C4-2B (cell line): ENCODE measurements at regions not wholly inside any gene's neighbourhood (a gene's known extent, or its start where the extent isn't known, plus 50 kb on each side); places are given as distances from the start of the nearest gene placed in this dataset.

Experiments
- H3K27ac ChIP-seq: fragments of 450-650 bp; 2 replicates; pipeline ENCODE4 v1.5.1; 2017
- CTCF ChIP-seq: fragments of 450-650 bp; conservative IDR thresholded peaks from 2 replicates; pipeline ENCODE4 v1.5.1; 2017; ENCODE audit warnings: mild to moderate bottlenecking
- ZFX ChIP-seq: fragments of 450-650 bp; IDR thresholded peaks from 2 replicates; pipeline ENCODE4 v1.6.1; 2017

GRCh38 chr5:111999286-111999685 is 242.3 kb upstream of the NREP start:
- TF ChIP-seq CTCF (no peak), ZFX (no peak)
- H3K27ac ChIP-seq: no peak overlapping the region

GRCh38 chr5:111998871-111999270 is 241.9 kb upstream of the NREP start:
- H3K27ac ChIP-seq: no peak overlapping the region

GRCh38 chr5:111997711-111998110 is 240.7 kb upstream of the NREP start:
- no peak overlapping the region for H3K27ac ChIP-seq
- TF ChIP-seq ZFX: no peak
- TF ChIP-seq CTCF: no peak

More at GRCh38 chr5:111998871-111999270, 241.9 kb upstream of the NREP start:
- TF ChIP-seq ZFX (no peak), CTCF (no peak)

- TF ChIP-seq ZFX: no peak
- H3K27ac ChIP-seq: no peak overlapping the region
These were observed 240.3 kb upstream of the NREP start for GRCh38 chr5:111997308-111997707.

GRCh38 chr5:111996574-111996973 is 239.6 kb upstream of the NREP start:
- no peak overlapping the region for H3K27ac ChIP-seq
- TF ChIP-seq ZFX: no peak
- no peak for TF ChIP-seq CTCF

- no peak for TF ChIP-seq CTCF
- TF ChIP-seq ZFX: no peak
These were observed 238.7 kb upstream of the NREP start for GRCh38 chr5:111995701-111996100.

GRCh38 chr5:111993242-111993641 is 236.2 kb upstream of the NREP start:
- no peak overlapping the region for H3K27ac ChIP-seq
- TF ChIP-seq CTCF: no peak
- TF ChIP-seq ZFX: no peak

More at GRCh38 chr5:111995701-111996100, 238.7 kb upstream of the NREP start:
- H3K27ac ChIP-seq: no peak overlapping the region

- no peak for TF ChIP-seq ZFX
- no peak for TF ChIP-seq CTCF
- no peak overlapping the region for H3K27ac ChIP-seq
These were observed 227.1 kb upstream of the NREP start for GRCh38 chr5:111984044-111984443.
